IPS-NIHi7 (cell line): ENCODE measurements at regions not wholly inside any gene's neighbourhood (a gene's known extent, or its start where the extent isn't known, plus 50 kb on each side); places are given as distances from the start of the nearest gene placed in this dataset.
"Not testable (repeated sequence)": the region's sequence is repeated elsewhere in the genome, so short reads cannot be mapped to it uniquely, and the experiment has no call there.

ENCODE experiments used
- DNase-seq: peaks from one replicate; pipeline ENCODE4 v3.0.0; 2012; ENCODE audit warnings: mixed read lengths; ENCODE audit errors: extremely low spot score

DNA sequence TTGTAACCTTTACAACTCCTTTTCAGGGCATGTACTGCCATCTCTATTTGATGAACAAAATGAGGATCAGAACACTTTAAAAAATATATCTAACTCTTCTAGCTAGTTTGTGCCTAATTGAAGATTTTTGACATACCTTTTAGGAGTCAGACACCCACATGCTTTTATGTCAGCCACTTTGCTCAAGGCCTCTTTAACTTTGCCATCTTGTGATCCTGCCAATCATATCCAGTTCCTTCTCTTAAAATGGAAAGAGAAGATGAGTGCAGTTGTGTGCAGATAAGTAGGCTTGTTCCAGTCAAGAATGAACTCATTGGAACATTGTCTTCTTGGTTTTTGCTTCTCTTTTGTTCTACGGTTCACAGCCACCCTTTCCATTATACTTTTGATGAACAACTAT lies 425.6 kb upstream of the TNC start:
- no peak for DNase-seq

DNA sequence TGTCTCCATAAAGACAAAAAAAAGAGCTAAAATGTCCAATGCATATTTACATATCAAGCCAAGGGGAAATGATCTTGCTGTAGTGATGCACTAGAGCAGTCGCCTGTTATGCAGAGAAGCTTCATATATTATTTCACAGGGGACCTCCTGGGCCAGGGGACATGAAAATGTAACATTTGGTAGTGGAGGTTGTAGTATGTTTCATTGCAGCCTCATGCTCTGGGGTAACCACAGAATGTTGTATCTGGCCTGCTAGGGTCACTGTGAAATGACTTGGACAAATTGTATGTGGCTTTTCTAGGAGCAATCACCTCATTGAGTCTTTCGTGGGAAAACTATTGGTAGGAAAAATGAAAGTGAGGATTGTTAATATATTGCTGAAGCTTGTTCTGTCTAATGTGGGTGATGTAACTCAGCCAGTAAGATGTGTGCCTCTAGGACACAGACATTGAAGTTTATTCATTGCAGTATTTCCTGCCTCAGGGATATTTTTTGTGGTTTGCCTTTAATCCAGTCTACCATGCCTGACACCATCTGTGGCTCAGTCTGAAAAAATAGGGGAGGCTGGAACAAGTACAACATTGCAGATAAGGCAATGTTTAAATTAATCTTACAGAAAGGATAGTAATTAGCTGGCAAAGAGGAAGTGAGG lies 430.8 kb upstream of the TNC start:
- DNase-seq: no peak

DNA sequence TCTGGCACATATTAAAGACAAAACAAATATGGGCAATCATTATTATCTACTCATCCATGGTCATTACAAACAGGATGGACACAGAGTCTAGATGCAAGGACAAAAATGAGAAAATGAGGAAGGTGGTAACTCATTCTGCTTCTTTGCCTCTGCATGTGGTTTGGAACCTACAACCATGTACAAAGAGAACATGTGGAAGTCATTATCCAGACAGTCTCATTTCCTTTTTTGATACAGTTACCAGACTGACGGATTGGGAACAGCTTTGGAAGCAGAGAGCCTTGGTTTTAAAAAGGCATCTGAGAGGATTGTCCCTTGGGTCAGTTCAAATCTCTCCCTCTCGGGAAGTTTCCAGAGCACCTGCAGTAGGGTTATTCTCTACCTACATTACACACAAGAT lies 433.4 kb upstream of the TNC start:
- no peak for DNase-seq

DNA sequence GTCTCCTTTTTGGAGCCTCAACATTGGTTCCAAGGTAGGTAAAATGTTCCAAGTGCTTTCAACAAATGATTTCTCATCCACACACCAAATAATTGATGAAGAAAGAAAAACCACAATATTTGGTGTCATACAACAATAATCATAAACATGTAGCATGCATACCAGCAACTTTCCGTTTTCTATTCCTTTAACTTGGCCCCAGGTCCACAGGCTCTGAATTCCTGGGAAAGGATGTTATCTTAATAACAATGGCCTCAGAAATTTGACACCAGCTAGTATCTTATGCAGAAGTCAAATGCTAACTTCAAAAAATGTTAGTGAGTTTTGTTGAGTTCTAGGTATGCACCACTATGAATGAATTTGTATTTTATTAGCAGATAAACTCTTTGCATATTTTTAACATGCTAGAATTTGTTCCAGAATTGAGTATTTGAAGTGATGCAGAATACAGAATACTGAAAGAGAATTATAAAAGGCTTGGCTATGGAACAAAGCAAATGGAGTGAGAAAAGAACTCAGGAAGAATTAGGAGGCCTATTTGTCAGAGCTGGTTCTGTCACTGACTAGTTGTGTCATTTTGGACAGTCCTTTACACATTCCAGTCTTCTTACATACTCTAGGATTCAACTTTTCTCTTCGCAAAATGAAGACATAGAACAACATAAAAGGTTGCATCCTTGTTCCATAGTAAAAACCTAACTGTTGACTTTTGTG lies 435.3 kb upstream of the TNC start:
- DNase-seq: no peak

DNA sequence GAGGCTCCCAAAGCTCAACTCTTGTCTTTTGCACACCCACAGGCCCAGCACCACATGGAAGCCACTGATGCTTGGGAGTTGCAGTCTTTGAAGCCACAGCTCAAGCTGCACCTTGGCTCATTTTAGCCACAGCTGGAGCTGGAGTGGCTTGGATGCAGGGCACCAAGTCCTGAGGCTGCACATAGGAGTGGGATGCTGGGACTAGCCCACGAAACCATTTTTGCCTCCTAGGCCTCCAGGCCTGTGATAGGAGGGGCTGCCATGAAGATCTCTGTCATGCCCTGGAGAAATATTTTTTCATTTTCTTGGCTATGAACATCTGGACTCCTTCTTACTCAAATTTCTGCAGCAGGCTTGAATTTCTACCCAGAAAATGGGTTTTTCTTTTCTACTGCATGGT lies 438.5 kb upstream of the TNC start:
- no peak for DNase-seq

DNA sequence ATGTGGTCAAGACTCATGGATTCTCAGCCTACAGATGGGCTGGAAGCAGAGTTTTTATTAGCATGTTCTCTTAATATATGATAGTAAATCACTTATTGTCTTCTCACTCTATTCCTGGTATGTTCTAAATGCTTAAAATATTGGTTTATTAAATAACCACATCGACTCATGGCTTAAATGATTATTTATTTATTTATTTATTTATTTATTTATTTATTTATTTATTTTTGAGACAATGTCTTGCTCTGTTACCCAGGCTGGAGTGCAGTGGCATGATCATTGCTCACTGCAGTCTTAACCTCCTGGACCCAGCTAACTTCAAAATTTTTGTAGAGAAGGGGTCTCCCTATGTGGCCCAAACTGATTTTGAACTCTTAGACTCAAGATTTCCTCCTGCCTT lies 457.2 kb upstream of the TNC start:
- no peak for DNase-seq

DNA sequence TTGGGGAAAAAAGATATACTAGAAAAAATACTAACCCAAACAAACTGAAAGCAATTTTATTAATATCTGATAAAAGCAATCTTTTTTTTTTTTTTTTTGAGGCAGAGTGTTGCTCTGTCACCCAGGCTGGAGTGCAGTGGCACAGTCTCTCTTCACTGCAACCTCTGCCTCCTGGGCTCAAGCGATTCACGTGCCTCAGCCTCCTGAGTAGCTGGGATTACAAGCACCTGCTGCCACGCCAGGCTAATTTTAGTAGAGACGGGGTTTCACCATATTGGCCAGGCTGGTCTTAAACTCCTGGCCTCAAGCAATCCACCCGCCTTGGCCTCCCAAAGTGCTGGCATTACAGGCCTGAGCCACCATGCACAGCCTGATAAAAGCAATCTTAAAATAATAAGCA lies 467.5 kb upstream of the TNC start:
- not testable (repeated sequence) for DNase-seq

DNA sequence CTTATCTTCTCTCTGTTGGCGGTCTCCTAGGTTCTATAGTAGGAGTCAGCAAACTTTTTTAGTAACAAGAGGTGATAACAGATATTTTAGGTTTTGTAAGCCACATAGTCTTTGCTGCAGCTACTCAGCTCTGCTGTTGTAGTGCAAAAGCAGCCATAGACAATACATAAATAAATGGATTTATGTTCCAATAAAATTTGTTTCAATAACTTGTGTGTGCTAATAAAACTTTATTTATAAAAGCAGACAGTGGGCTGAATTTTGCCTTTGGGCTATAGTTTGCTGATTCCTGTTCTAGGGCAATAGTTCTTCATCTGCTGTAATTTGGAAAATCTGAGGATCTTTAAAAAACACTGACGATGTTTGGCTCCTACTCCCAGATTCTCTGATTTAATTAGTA lies 469.4 kb upstream of the TNC start:
- DNase-seq: no peak

DNA sequence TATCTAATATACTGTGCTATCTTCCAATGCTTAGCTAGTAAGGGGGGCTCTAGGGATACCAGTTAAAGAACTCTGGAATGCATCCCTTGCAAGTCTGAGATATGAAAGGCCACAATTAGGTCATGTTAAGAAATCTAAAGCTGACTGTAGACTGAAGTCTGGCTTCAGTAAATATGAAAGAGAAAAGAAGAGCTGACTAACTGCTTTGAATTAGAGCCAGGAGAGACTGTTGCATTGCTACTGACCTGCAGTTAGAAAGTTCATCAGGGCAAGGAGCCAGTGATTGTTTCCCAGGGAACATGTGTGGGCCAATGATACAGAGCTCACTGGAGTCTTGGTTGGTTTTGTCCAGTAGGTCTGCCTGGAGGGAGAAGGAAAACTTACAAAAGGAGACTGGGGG lies 472.1 kb upstream of the TNC start:
- no peak for DNase-seq

DNA sequence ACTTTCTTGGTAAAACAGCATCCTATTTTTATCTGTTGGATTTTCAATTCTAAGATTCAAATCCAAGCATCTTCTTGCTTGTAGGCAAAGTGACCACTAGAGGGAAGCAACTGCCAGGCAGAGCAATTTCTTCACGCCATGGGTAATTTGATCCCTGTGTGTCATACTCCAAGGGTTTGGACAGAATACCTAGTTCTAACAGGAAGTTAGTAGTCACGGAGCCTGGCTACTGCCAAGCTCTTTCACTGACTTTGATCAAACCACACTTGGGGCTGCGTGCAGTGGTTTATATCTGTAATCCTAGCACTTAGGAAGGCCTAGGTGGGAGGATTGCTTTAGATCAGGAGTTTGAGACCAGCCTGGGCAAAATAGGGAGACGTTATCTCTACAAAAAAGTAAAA lies 473.6 kb upstream of the TNC start:
- peak; percentile 70 for DNase-seq

DNA sequence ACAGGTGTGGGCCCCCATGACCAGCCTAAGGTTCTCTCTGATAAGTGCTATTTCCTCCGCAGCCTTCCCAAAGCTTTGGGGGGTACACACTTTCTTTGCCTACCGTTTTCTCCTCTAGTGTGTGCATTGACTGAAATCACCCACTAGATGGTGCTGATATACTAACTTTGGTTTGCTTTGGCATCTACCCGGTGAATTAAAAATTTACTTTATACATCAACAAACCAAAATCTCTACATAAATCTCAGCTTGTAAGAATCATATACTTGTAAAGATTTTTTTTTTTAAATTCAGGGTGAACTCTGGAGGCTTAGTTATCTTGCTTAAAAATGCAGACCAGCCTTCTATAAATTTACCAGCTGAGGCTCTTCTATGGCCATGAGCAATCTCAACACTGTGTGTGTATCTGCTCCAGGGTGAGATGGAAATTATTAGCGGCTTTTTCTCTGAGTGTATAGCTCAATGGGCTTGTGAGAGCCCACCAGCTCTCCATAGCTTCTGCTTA lies 475.7 kb upstream of the TNC start:
- DNase-seq: peak; percentile 71

DNA sequence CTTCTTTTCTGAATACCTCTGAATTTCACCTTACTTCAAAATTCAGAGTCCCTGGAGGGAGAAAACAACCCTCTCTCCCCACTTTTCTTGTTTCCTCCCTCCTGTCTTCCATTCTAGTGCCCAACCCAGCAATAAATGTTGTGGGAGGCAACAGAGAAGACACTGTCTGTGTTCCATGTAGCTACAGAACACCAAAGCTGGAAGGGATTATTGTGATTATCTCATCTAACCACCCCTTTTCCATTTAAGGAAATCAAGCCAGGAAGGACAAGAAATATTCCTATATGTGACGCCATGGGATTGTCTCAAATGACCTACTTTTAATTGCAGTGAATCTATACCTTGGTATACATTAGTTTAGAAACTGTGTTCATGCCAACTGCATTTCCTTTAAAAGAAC lies 476.6 kb upstream of the TNC start:
- DNase-seq: no peak

DNA sequence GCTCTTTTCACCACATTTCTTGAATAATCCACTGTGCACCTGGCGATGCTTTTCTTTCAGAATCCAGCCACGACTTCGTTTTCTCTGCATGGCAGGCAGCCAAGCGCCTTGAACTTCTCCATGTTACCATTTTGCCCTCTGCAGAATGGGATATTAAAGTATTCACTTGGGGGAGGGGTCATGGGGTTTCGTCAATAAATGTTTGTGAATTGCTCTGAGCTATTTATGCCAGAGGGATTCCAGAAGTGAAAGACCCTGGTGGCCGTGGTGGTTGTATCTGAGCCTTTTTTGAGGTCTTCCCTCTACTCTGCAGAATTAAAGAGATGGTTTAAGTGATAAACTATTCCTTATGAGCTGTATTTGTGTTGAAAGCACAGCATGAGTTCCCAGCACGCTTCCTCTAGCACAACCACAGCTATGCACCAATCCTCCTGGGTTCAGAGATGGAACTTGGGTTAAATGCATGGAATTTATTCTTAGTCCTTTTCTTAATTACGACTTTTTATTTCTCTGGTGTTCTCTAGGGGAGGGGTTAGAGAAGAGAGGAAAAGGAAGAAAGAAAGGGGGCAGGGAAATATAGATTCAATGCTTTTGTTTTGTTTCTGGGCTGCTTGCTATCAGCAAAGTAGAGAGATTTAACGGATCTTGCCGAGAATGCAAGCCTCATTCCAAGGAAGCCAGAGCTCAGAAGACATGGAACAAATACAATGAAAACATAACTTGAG lies 478.2 kb upstream of the TNC start:
- no peak for DNase-seq

DNA sequence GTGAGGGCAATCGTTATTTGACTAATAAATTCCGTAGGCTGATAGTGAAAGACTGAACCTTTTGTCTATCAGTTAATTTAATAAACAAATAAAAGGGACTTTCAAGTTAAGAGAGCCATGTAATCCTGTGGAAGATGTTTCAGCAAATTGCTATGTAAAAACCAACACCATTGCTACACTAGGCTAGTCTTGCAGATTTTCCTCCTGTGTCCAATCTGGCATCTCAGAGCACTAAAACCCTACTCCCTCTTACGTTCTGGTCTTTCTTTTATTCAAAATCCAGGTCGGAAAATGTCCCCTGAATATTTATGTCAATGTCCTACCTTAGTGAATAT lies 478.8 kb upstream of the TNC start:
- no peak for DNase-seq

DNA sequence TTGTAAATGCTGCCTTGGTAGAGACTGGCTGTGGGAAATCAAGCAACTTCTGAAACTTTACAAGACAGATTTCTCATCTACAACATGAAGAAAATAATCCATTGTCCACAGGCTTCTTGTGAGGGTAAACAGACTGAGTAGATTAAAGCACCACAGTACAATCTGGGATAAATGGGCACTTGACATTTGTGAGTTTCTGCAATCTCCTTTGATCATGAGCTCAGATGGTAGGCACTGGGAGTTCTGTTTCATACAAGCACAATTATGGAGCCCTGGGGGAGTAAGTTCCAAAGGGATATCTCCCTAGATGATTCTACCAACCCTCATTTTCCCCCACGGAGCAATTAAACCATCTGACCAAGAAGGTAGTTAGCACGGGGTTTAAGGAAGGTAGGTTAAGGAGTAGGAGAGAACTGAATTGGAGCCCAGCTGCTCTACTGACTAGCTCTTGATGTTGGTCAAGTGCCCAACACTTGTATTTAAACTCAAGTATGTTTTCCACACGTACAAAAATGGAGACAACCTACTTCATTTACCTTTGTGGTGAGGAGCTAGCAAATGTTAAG lies 479.5 kb upstream of the TNC start:
- DNase-seq: no peak

DNA sequence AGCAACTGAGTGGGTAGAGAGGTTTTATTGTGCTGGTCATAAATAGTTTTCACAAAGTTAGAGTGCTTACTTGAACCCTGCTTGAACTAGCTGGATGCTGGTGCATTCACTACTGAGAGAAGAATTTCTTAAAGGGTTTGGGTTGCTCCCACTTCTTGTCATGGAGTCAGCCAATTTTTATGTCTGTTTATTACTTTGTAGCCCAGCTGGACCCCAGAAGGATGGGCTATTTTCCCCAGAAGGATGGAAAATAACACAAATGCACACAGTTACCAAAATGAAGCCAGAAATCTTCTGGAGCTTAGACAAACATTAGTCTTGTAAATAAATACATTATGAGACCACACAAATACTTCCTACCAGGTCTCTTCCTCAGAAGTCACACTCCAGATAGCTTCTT lies 480.8 kb upstream of the TNC start:
- no peak for DNase-seq

DNA sequence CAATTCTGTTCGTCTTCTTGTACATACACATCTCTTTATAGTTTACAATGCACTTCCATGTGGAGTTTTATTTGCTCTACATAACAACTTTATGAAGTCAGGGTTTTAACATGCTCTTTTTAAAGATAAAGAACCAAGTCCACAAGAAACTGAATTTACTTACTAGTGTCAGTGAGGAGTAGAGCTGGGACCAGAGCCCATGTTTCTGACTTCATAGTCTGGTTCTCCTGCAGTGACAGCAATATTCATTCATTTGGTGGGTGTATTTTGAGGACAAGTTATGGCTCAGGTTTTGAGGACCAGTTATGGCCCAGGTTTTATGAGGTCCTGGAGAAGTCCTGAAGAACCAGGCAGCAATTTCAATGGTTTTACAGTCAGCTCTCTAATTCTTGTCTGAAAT lies 481.9 kb upstream of the TNC start:
- no peak for DNase-seq

DNA sequence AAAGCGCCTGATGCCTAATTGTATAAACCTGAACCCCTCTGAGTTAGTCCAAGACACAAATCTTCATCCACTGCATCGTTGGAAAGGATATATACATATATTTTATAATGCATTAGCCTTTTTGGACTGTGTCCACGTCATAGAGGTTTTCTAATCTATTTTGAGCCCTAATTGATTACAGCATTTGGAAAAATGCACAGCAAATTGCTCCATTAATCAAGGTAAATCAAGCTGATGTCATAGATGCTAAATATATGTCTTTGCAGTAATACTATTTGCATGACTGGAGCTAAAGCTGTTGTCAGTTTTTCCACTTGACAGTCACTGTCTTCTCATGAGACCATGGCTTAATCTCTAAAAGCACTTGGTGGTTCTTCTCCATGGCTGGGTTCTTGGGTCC lies 483.5 kb upstream of the TNC start:
- no peak for DNase-seq

DNA sequence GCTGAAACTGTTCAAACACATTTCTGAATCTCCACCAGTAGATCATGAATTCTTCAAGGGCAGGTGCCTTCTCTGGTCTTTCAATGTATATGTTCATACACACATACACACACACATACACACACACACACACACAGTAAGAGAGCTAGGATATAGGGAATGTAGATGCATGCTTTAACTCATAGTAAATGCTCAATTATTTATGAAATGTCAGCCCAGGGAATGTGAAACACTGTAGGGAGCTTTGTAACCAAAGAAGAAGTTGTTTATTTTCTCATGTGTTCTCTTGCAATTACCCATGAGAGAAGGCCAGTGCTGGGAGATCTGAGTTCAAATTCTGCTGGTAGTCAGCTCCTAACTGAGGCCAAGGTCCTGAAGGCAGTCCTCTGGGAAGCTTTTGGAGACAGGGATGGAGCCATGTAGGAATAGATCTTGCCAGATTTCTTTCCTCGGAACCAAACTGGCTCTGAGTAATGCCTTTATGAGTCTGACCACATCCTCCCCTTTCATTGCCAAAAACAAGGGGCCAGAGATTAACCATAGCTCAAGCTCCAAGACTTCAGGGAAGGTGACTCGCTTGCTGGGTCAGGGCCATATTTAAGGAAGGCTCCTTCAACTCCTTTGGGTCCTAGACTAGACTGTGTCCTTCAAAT lies 487.0 kb upstream of the TNC start:
- no peak for DNase-seq

DNA sequence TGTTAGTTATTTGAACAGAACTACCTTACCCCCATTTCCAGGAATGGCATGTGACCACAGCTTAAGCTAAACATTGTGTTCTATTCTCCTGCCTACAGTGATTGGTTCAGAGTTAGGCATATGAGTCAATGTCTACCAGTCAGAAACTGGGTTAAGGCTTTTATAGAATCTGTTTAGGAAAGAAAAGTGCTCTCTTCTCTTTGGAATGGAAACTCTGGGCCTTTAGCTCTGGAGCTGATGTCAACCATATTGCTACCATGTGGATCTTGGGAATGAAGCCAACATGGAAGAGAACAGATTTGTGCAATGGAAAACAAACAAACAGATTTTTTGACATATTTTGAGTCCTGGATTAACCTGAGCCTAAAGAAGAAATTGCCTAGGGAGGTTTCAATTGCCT lies 488.9 kb upstream of the TNC start:
- no peak for DNase-seq

DNA sequence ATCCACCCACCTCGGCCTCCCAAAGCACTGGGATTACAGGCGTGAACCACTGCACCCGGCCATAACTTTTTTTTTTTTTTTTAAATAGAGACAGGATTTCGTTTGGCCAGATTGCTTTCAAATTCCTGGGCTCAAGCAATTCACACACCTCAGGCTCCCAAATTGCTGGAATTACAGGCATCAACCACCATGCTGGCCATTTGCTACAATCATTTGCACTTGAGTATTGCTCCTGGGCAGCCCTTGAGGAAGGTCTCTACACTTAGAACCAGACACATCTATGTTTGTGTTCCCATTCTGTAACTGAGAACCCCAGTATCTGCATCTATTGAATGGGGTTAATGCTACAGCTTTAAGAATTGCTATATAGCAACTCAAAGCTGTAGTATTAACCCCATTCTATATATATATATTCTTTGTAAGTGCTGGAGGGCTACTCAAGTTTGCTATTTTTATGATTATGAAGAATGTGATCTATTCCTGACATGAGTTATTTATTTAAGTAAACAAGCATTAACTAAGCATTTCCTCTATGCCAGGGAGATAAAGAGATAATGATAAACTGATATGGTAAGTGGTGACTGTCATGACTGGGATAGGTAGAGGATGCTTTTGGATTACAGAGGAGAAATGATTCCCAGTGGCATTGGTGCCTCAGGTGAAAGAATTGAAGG lies 496.5 kb upstream of the TNC start:
- DNase-seq: no peak

DNA sequence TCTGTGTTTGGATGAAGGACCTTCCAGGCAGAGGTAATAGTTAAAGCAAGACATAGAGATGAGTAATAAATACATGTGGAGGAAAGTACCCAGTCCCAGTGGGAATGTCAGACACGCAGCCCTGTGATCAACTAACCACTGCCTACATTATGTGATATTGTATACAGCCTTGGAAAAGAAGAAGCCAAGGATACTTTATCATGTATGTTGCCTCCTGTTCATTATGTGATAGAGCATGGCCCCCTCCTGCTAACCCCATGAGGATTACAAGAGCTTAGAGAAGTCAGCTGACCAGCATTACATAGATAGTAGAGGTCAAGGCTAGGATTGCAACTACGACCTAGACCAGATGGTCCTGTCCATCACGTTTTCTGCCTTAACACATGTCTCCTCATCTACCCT lies 497.0 kb upstream of the TNC start:
- DNase-seq: no peak
